Tibial artery (tissue), 4 donors: ENCODE measurements at regions not wholly inside any gene's neighbourhood (a gene's known extent, or its start where the extent isn't known, plus 50 kb on each side); places are given as distances from the start of the nearest gene placed in this dataset.

ENCODE experiments used
- DNase-seq, 2 donors: peaks; one replicate each; pipeline ENCODE4 v3.0.0-alpha.2; 2019
- H3K27ac ChIP-seq, 2 donors: fragments of 200-600 bp; sonication (generic) in 1 of 2; 1 replicate in 1 of 2; 2 replicates in 1 of 2; pipeline ENCODE4 v1.5.1; 2018 to 2019; ENCODE audit warnings: mild to moderate bottlenecking in 1 of 2
- H3K27me3 ChIP-seq, 2 donors: fragments of 200-600 bp; sonication (generic) in 1 of 2; one replicate each; pipeline versions ENCODE4 v1.5.1 to v1.6.0; 2016 to 2019
- H3K36me3 ChIP-seq, 3 donors: fragments of 200-600 bp; sonication (generic) in 2 of 3; one replicate each; pipeline ENCODE4 v1.5.1; 2016 to 2019; ENCODE audit warnings: mild to moderate bottlenecking in 2 of 3
- H3K4me1 ChIP-seq, 4 donors: fragments of 200-600 bp; sonication (generic) in 2 of 4; 1 replicate in 3 of 4; 2 replicates in 1 of 4; pipeline ENCODE4 v1.5.1; 2016 to 2019
- H3K4me3 ChIP-seq, 2 donors: fragments of 200-600 bp; sonication (generic) in 1 of 2; 1 replicate in 1 of 2; 2 replicates in 1 of 2; pipeline ENCODE4 v1.5.1; 2018 to 2019; ENCODE audit warnings: mild to moderate bottlenecking in 2 of 2
- H3K9me3 ChIP-seq, 3 donors: fragments of 200-600 bp; sonication (generic) in 1 of 3; one replicate each; pipeline ENCODE4 v1.5.1; 2016 to 2019
- intact Hi-C: fragments of 100-400 bp; cut with DNase I; formaldehyde crosslinking; loops from one replicate; pipeline ENCODE4 v1.15.0; 2023; ENCODE audit warnings: low total_unique reads
- TF ChIP-seq, protein P1 (sequence below), 2 experiments: fragments of 200-600 bp in 1 of 2; fragments of 450-650 bp in 1 of 2; IDR thresholded peaks; one replicate each; pipeline ENCODE4 v1.5.1; 2017 to 2019; ENCODE audit warnings: antibody characterized with exemption in 2 of 2, mild to moderate bottlenecking in 1 of 2, moderate library complexity in 1 of 2

DNA sequence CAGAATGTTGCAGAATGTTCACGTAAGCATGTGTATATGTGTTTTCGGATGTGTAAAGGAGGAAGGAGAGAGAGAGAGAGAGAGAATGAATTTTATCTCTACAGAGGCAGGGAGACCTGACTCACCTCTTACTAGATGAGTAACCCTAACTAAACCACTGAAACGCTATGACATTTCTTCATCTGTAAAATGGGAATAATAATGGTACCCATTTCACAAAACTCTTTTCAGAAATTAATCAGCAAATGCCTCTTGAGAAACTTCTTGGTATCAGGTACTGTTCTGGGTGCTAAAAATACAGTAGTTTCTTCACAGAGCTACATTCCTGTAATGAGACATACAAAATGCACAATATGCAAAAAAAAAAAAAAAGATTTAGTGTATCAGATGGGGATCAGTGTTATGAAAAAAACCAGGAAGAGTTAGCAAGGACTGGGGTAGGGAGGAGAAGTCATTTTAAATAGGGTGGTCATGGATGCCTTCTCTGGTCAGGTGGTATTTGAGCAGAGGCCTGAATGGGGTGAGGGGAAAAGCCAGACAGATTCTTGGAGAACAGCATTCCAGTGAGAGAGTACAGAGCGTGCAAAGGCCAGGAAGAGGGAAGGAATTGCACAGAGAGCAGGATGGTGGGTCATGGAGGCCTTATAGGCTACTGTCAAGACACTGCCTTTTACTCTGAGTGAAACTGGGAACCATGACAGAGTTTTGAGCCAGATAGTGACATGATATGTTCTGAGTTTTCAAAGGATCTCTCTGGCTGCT is 84.9 kb upstream of the SPANXB1 start:
- H3K36me3 ChIP-seq: no peaks in the 10 kb centered on the region
- no peaks in the 10 kb centered on the region for H3K27me3 ChIP-seq
- no peaks in the 10 kb centered on the region for H3K9me3 ChIP-seq
- peaks cover 0 to 4% (median 0%) of the 10 kb centered on the region in 4 donors for H3K4me1 ChIP-seq
- no peak for DNase-seq
- intact Hi-C loops: no loop called here
- H3K27ac ChIP-seq: no peak overlapping the region
- TF ChIP-seq, protein P1, sequence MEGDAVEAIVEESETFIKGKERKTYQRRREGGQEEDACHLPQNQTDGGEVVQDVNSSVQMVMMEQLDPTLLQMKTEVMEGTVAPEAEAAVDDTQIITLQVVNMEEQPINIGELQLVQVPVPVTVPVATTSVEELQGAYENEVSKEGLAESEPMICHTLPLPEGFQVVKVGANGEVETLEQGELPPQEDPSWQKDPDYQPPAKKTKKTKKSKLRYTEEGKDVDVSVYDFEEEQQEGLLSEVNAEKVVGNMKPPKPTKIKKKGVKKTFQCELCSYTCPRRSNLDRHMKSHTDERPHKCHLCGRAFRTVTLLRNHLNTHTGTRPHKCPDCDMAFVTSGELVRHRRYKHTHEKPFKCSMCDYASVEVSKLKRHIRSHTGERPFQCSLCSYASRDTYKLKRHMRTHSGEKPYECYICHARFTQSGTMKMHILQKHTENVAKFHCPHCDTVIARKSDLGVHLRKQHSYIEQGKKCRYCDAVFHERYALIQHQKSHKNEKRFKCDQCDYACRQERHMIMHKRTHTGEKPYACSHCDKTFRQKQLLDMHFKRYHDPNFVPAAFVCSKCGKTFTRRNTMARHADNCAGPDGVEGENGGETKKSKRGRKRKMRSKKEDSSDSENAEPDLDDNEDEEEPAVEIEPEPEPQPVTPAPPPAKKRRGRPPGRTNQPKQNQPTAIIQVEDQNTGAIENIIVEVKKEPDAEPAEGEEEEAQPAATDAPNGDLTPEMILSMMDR (IDR thresholded peaks at IDR 0.05): no peak
- H3K4me3 ChIP-seq: no peak overlapping the region

DNA sequence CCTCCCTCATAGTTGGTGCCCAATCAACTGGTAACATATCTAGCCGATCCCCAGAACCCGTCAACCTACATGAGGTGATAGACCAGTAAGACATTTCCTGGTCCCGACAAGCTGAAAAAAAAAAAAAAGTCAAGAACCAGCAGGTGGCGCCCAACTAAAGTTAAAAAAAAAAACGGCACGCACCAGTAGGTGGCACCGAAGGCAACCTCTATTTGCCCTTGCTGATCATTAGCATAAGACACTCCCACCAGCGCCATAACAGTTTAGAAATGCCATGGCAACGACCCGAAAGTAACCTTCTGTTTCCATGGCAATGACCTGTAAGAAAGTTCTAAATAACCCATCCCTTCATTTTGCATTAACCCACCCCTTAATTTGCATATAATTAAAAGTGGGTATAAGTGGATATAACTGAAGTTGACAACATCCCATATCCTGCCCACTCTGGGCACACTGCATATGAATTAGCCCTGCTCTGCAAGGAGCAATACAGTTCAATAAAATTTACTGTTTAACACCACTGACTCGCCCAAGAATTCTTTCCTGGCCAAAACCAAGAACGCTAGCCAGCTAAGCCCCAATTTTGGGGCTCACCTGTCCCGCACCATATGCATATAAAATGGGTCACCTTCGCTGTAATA is 83.9 kb upstream of the SPANXB1 start:
- no peak for DNase-seq
- intact Hi-C loops: no loop called here
- H3K4me3 ChIP-seq: no peak overlapping the region

DNA sequence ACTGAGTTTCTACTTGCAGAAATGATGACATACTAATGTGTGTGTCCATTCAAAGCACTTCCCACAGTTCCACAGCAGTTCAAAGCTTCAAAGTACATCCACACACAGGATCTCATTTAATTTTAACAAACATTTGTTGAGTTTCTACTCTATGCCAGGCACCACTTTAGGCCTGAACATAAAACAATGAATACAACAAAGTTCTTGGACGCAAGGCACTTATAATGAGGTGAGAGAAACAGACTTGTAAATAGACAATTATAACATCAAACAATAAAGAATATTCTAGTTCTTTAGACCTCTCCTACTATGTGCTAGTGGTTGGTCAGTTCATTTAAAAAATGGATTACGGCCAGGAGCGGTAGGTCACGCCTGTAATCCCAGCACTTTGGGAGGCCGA is 82.0 kb upstream of the SPANXB1 start:
- H3K27me3 ChIP-seq: no peaks in the 10 kb centered on the region
- no peaks in the 10 kb centered on the region for H3K36me3 ChIP-seq
- peaks cover 0 to 7% (median 0%) of the 10 kb centered on the region in 4 donors for H3K4me1 ChIP-seq
- no peak overlapping the region for H3K27ac ChIP-seq
- no peak for DNase-seq
- H3K9me3 ChIP-seq: no peaks in the 10 kb centered on the region
- TF ChIP-seq, protein P1 (IDR thresholded peaks at IDR 0.05): no peak
- intact Hi-C loops: no loop called here
- no peak overlapping the region for H3K4me3 ChIP-seq

More for the DNA sequence above, 83.9 kb upstream of the SPANXB1 start:
- H3K27ac ChIP-seq: peak overlapping the region in 1 of 2 donors; percentile 30
- no peaks in the 10 kb centered on the region for H3K36me3 ChIP-seq
- H3K27me3 ChIP-seq: no peaks in the 10 kb centered on the region
- no peaks in the 10 kb centered on the region for H3K9me3 ChIP-seq
- TF ChIP-seq, protein P1 (IDR thresholded peaks at IDR 0.05): peak; percentile 43 to 53
- H3K4me1 ChIP-seq: peaks cover 0 to 4% (median 0%) of the 10 kb centered on the region in 4 donors

DNA sequence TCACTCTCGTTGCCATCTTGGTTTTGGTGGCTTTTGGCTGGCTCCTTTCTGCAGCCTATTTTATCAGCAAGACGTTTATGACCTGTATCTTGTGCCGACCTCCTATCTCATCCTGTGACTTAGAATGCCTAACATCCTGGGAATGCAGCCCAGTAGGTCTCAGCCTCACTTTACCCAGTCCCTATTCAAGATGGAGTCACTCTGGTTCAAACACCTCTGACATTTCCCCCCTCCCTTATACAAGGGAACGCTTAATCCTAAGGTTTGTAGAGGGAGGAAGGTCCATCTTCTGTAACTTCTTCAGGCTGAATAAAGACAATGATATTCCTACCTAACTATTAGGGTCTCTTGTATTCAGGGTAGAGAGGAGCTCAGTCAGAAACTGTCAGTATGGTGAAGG is 79.3 kb upstream of the SPANXB1 start:
- no peaks in the 10 kb centered on the region for H3K36me3 ChIP-seq
- no peaks in the 10 kb centered on the region for H3K9me3 ChIP-seq
- no peak overlapping the region for H3K4me3 ChIP-seq
- no peaks in the 10 kb centered on the region for H3K27me3 ChIP-seq
- no peak overlapping the region for H3K27ac ChIP-seq
- no peak for DNase-seq
- intact Hi-C loops: no loop called here
- TF ChIP-seq, protein P1 (IDR thresholded peaks at IDR 0.05): no peak
- peaks cover 0 to 3% (median 0%) of the 10 kb centered on the region in 4 donors for H3K4me1 ChIP-seq

DNA sequence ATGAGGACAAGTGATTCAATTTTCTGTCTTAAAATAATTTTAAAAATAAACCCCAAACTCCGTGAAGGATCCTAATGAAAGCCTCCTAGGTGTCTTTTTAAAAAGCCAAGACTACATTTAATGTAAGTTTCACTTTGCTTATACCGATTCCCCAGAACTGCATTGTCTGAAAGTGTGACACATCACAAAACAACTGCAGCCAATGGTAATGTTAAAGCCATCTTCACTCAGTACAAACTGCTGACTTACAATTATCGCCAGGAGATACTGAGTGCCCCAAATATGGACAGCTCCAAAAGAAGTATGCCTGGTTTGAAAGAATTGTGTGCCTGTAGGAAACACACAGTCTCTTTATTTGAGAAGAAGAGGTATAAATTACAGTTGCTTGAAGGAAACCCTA is 73.7 kb upstream of the SPANXB1 start:
- no peaks in the 10 kb centered on the region for H3K36me3 ChIP-seq
- no peak overlapping the region for H3K27ac ChIP-seq
- TF ChIP-seq, protein P1 (IDR thresholded peaks at IDR 0.05): no peak
- no peak for DNase-seq
- H3K27me3 ChIP-seq: no peaks in the 10 kb centered on the region
- intact Hi-C loops: no loop called here
- H3K9me3 ChIP-seq: no peaks in the 10 kb centered on the region
- H3K4me3 ChIP-seq: no peak overlapping the region
- H3K4me1 ChIP-seq: peaks cover 0 to 3% (median 0%) of the 10 kb centered on the region in 4 donors
